ENCODE measurements at regions not wholly inside any gene's neighbourhood (a gene's known extent, or its start where the extent isn't known, plus 50 kb on each side); places are given as distances from the start of the nearest gene placed in this dataset.

DNA sequence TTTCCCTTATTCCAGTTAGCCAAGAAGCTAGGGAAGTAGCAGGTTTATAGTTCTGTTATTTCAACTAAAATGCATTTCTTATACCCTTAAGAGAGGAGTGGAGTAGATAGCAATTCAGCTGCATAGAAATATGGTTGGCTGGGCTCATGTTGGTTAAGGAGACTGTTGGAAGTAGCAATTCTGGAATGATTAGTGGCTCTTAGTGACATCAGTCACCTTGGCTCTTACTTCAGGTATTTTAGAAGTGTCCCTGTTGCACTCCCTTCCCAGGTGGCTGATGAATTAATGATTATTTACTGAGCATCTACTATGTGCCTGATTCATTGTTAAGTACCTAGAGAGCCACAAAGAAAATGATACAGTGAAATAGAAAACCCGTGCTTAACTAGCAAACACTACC lies 128.1 kb downstream of the MGST1 start:
- no peaks in the 10 kb centered on the region for H3K79me1 ChIP-seq (ENCODE audit: insufficient read depth, low read depth, low read length, poor library complexity, severe bottlenecking)
- no peak overlapping the region for H3K4me3 Mint-ChIP-seq
- no CpG with 5 or more reads among the region's 1 CpG for WGBS (ENCODE audit: extremely low coverage, insufficient read length, low lambda C conversion rate)

More for the DNA sequence above, 128.1 kb downstream of the MGST1 start:
- Histone ChIP-seq H3K4me1 (ENCODE audit: insufficient read depth, low read length) (no peaks in the 10 kb centered on the region), H2AK5ac (ENCODE audit: insufficient read length, low read length) (no peak overlapping the region), H2AFZ (ENCODE audit: low read length) (no peak overlapping the region), H3K56ac (ENCODE audit: insufficient read length, low read depth, low read length) (no peak overlapping the region), H4K20me1 (ENCODE audit: control insufficient read depth, insufficient read depth, insufficient read length) (no peaks in the 10 kb centered on the region), H2BK12ac (ENCODE audit: insufficient read length, low read depth, low read length) (no peak overlapping the region), H3K4me2 (ENCODE audit: insufficient read depth, insufficient read length, low read length) (no peak overlapping the region), H3K9me3 (ENCODE audit: control insufficient read depth, low read depth, low read length) (no peaks in the 10 kb centered on the region), H3K18ac (ENCODE audit: insufficient read length, low read depth, low read length) (no peak overlapping the region), H2BK15ac (ENCODE audit: low read depth, low read length) (no peak overlapping the region), H3K14ac (ENCODE audit: insufficient read depth, low read length) (no peak overlapping the region), H3K23me2 (ENCODE audit: insufficient read length, low read depth, low read length, poor library complexity, severe bottlenecking) (no peaks in the 10 kb centered on the region), H2BK5ac (ENCODE audit: insufficient read length, low read length) (no peak overlapping the region), H3K27me3 (ENCODE audit: insufficient read depth, low read length) (no peaks in the 10 kb centered on the region), H3K27ac (ENCODE audit: insufficient read length, low read depth, low read length) (no peak overlapping the region), H2BK120ac (ENCODE audit: low read depth, low read length, poor library complexity, severe bottlenecking) (no peak overlapping the region), H4K91ac (ENCODE audit: insufficient read length, low read depth, low read length) (no peak overlapping the region), H3K79me2 (ENCODE audit: insufficient read depth, low read length) (no peaks in the 10 kb centered on the region), H4K8ac (replicated peaks; ENCODE audit: insufficient read length, low read depth, low read length) (no peak overlapping the region), H3K9ac (ENCODE audit: extremely low read depth, insufficient read length, low read length) (no peak overlapping the region), H3T11ph (ENCODE audit: low read length) (no peak overlapping the region), H3K4ac (ENCODE audit: low read depth, low read length) (no peak overlapping the region), H4K5ac (ENCODE audit: insufficient read length, low read depth, low read length) (no peak overlapping the region), H3K23ac (ENCODE audit: insufficient read length, low read depth, low read length) (no peak overlapping the region), H2BK20ac (ENCODE audit: low read depth, low read length, poor library complexity, severe bottlenecking) (no peak overlapping the region)
- TF ChIP-seq, protein P1, sequence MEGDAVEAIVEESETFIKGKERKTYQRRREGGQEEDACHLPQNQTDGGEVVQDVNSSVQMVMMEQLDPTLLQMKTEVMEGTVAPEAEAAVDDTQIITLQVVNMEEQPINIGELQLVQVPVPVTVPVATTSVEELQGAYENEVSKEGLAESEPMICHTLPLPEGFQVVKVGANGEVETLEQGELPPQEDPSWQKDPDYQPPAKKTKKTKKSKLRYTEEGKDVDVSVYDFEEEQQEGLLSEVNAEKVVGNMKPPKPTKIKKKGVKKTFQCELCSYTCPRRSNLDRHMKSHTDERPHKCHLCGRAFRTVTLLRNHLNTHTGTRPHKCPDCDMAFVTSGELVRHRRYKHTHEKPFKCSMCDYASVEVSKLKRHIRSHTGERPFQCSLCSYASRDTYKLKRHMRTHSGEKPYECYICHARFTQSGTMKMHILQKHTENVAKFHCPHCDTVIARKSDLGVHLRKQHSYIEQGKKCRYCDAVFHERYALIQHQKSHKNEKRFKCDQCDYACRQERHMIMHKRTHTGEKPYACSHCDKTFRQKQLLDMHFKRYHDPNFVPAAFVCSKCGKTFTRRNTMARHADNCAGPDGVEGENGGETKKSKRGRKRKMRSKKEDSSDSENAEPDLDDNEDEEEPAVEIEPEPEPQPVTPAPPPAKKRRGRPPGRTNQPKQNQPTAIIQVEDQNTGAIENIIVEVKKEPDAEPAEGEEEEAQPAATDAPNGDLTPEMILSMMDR (conservative IDR thresholded peaks at IDR 0.05), result no peak
- Mint-ChIP-seq H3K27ac (no peak overlapping the region; a peak in 1 of 7 replicates), H3K27me3 (ENCODE audit: low read depth) (no peaks in the 10 kb centered on the region), H3K36me3 (ENCODE audit: insufficient read depth in 1 of 3, low read depth in 3 of 3) (no peaks in the 10 kb centered on the region), H3K9me3 (no peaks in the 10 kb centered on the region), H3K4me1 (no peaks in the 10 kb centered on the region)
- DNase-seq, result no peak
